ENCODE measurements at regions not wholly inside any gene's neighbourhood (a gene's known extent, or its start where the extent isn't known, plus 50 kb on each side); places are given as distances from the start of the nearest gene placed in this dataset.
A peak's percentile ranks its signal among the peaks of the same experiment; 100 is the strongest.

DNA sequence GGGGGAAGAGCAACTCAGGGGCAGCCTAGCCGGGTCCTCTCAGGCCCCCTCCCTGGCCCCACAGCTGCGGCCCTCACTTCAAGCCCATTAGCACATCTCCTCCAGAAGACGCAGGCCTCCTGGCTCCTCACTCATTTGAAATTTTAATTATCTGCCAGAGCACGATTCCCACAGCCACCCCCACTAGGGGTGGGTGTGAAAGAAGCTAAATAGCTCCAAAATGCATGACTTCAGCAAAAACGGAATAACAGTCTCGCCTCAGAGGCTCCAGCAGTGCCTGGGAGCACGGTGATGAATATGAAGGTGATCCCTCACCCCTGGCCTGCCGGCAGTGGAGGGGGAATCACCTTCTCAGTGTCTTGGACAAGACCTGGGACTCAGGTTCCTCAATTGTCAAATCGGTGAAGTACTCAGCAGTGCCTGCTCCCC is 61.1 kb upstream of the HRH2 start:
- Histone ChIP-seq H3K4me1 (ENCODE audit: insufficient read depth) (peaks cover 4% of the 10 kb centered on the region; the same call in 1 of the 2 replicates), H3K36me3 (ENCODE audit: insufficient read depth) (no peaks in the 10 kb centered on the region), H3K4me2 (no peak overlapping the region), H4K20me1 (replicated peaks; ENCODE audit: insufficient read depth) (no peaks in the 10 kb centered on the region), H3K27ac (ENCODE audit: low read depth) (no peak overlapping the region), H3K27me3 (ENCODE audit: insufficient read depth) (no peaks in the 10 kb centered on the region), H2AFZ (no peak overlapping the region; the same call in 1 of the 2 replicates), H3F3A (replicated peaks; ENCODE audit: low read depth) (no peaks in the 10 kb centered on the region), H3K4me3 (no peak overlapping the region), H3K9me2 (ENCODE audit: insufficient read depth) (0 out of 2 replicates have a peak, but pooled peaks cover 4% of the 10 kb centered on the region), H3K79me2 (replicated peaks; ENCODE audit: insufficient read depth) (no peaks in the 10 kb centered on the region)
- H3K27ac Mint-ChIP-seq, result no peak overlapping the region
- TF ChIP-seq NANOG (IDR thresholded peaks at IDR 0.05; ENCODE audit: borderline replicate concordance) (no peak), EZH2phosphoT487 (IDR thresholded peaks at IDR 0.05; ENCODE audit: unreplicated experiment) (no peak), POLR2AphosphoS5 (IDR thresholded peaks at IDR 0.05; ENCODE audit: low read depth) (no peak), CREB1 (CRISPR knock-in tag; IDR thresholded peaks at IDR 0.05; ENCODE audit: low read depth) (no peak), JUNB (IDR thresholded peaks at IDR 0.05; ENCODE audit: unreplicated experiment) (no peak), EZH2 (IDR thresholded peaks at IDR 0.05; ENCODE audit: low read depth, unreplicated experiment) (no peak), ZNF462 (CRISPR knock-in tag; IDR thresholded peaks at IDR 0.05) (no peak), STAT1 (IDR thresholded peaks at IDR 0.05; ENCODE audit: unreplicated experiment) (no peak), ZNF114 (CRISPR knock-in tag; IDR thresholded peaks at IDR 0.05) (no peak), ZNF331 (CRISPR knock-in tag; IDR thresholded peaks at IDR 0.05; ENCODE audit: low read depth) (no peak)
- TF ChIP-seq, protein P1, sequence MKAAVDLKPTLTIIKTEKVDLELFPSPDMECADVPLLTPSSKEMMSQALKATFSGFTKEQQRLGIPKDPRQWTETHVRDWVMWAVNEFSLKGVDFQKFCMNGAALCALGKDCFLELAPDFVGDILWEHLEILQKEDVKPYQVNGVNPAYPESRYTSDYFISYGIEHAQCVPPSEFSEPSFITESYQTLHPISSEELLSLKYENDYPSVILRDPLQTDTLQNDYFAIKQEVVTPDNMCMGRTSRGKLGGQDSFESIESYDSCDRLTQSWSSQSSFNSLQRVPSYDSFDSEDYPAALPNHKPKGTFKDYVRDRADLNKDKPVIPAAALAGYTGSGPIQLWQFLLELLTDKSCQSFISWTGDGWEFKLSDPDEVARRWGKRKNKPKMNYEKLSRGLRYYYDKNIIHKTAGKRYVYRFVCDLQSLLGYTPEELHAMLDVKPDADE (IDR thresholded peaks at IDR 0.05), result no peak
- TF ChIP-seq, protein P2, sequence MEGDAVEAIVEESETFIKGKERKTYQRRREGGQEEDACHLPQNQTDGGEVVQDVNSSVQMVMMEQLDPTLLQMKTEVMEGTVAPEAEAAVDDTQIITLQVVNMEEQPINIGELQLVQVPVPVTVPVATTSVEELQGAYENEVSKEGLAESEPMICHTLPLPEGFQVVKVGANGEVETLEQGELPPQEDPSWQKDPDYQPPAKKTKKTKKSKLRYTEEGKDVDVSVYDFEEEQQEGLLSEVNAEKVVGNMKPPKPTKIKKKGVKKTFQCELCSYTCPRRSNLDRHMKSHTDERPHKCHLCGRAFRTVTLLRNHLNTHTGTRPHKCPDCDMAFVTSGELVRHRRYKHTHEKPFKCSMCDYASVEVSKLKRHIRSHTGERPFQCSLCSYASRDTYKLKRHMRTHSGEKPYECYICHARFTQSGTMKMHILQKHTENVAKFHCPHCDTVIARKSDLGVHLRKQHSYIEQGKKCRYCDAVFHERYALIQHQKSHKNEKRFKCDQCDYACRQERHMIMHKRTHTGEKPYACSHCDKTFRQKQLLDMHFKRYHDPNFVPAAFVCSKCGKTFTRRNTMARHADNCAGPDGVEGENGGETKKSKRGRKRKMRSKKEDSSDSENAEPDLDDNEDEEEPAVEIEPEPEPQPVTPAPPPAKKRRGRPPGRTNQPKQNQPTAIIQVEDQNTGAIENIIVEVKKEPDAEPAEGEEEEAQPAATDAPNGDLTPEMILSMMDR (conservative IDR thresholded peaks at IDR 0.05; ENCODE audit: low read depth in 2 of 2), result no peak
- TF ChIP-seq, protein P3, sequence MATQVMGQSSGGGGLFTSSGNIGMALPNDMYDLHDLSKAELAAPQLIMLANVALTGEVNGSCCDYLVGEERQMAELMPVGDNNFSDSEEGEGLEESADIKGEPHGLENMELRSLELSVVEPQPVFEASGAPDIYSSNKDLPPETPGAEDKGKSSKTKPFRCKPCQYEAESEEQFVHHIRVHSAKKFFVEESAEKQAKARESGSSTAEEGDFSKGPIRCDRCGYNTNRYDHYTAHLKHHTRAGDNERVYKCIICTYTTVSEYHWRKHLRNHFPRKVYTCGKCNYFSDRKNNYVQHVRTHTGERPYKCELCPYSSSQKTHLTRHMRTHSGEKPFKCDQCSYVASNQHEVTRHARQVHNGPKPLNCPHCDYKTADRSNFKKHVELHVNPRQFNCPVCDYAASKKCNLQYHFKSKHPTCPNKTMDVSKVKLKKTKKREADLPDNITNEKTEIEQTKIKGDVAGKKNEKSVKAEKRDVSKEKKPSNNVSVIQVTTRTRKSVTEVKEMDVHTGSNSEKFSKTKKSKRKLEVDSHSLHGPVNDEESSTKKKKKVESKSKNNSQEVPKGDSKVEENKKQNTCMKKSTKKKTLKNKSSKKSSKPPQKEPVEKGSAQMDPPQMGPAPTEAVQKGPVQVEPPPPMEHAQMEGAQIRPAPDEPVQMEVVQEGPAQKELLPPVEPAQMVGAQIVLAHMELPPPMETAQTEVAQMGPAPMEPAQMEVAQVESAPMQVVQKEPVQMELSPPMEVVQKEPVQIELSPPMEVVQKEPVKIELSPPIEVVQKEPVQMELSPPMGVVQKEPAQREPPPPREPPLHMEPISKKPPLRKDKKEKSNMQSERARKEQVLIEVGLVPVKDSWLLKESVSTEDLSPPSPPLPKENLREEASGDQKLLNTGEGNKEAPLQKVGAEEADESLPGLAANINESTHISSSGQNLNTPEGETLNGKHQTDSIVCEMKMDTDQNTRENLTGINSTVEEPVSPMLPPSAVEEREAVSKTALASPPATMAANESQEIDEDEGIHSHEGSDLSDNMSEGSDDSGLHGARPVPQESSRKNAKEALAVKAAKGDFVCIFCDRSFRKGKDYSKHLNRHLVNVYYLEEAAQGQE (IDR thresholded peaks at IDR 0.05; ENCODE audit: unreplicated experiment), result no peak
- H3K4me1 Mint-ChIP-seq, result peaks cover 10% of the 10 kb centered on the region
- H3K27me3 Mint-ChIP-seq (ENCODE audit: insufficient read depth, low read depth, poor library complexity), result peaks cover 3% of the 10 kb centered on the region
- H3K36me3 Mint-ChIP-seq (ENCODE audit: low read depth), result 0 out of 3 replicates have a peak, but pooled peaks cover 4% of the 10 kb centered on the region
- ATAC-seq (peak; percentile 68), DNase-seq (ENCODE audit: low spot score) (no peak)
- H3K9me3 Mint-ChIP-seq, result peaks cover 7% of the 10 kb centered on the region; the same call in 2 of the 3 replicates
- no peak overlapping the region for H3K4me3 Mint-ChIP-seq

Measured in GM23338 (cell line).